Activated T-cell treated with anti-CD3 and anti-CD28 coated beads, Interleukin-2, amount 50 U/mL, for 24 hours (primary cell): ENCODE measurements at regions not wholly inside any gene's neighbourhood (a gene's known extent, or its start where the extent isn't known, plus 50 kb on each side); places are given as distances from the start of the nearest gene placed in this dataset.

Experiments
- DNase-seq: peaks from one replicate; pipeline ENCODE4 v3.0.0-alpha.2; 2020
- H3K27ac Mint-ChIP-seq: 2 replicates; pipeline ENCODE4 v1.8.0; 2020; ENCODE audit warnings: mild to moderate bottlenecking, mixed read lengths
- H3K27me3 Mint-ChIP-seq: 2 replicates; pipeline ENCODE4 v1.8.0; 2020; ENCODE audit warnings: mixed read lengths
- H3K36me3 Mint-ChIP-seq: 2 replicates; pipeline ENCODE4 v1.8.0; 2020; ENCODE audit warnings: low read depth, mixed read lengths
- H3K4me1 Mint-ChIP-seq: 2 replicates; pipeline ENCODE4 v1.8.0; 2020; ENCODE audit warnings: low read depth, mixed read lengths
- H3K4me3 Mint-ChIP-seq: 2 replicates; pipeline ENCODE4 v1.8.0; 2020; ENCODE audit warnings: mild to moderate bottlenecking, moderate library complexity, mixed read lengths
- H3K9me3 Mint-ChIP-seq: 2 replicates; pipeline ENCODE4 v1.8.0; 2020; ENCODE audit warnings: mixed read lengths

- Mint-ChIP-seq H3K27ac (no peak overlapping the region), H3K9me3 (peaks cover 2% of the 10 kb centered on the region), H3K36me3 (no peaks in the 10 kb centered on the region), H3K4me1 (no peaks in the 10 kb centered on the region), H3K4me3 (no peak overlapping the region), H3K27me3 (no peaks in the 10 kb centered on the region)
- DNase-seq, result no peak
Observed at GRCh38 chr18:53795610-53796009, 428.9 kb downstream of the MBD2 start.

- H3K4me3 Mint-ChIP-seq, result no peak overlapping the region
- no peaks in the 10 kb centered on the region for H3K4me1 Mint-ChIP-seq
- no peaks in the 10 kb centered on the region for H3K27me3 Mint-ChIP-seq
- H3K9me3 Mint-ChIP-seq, result peaks cover 2% of the 10 kb centered on the region
- H3K36me3 Mint-ChIP-seq, result no peaks in the 10 kb centered on the region
- no peak for DNase-seq
- no peak overlapping the region for H3K27ac Mint-ChIP-seq
Observed at GRCh38 chr18:53795061-53795460, 429.4 kb downstream of the MBD2 start.

- Mint-ChIP-seq H3K36me3 (no peaks in the 10 kb centered on the region), H3K4me3 (no peak overlapping the region), H3K27ac (no peak overlapping the region)
Observed at GRCh38 chr18:53792762-53793161, 431.7 kb downstream of the MBD2 start.

GRCh38 chr18:53790786-53791185, 433.7 kb downstream of the MBD2 start:
- no peak for DNase-seq
- Mint-ChIP-seq H3K9me3 (peaks cover 2% of the 10 kb centered on the region), H3K36me3 (no peaks in the 10 kb centered on the region), H3K4me1 (no peaks in the 10 kb centered on the region), H3K4me3 (no peak overlapping the region), H3K27ac (no peak overlapping the region), H3K27me3 (no peaks in the 10 kb centered on the region)

More at GRCh38 chr18:53792762-53793161, 431.7 kb downstream of the MBD2 start:
- H3K27me3 Mint-ChIP-seq, result no peaks in the 10 kb centered on the region
- DNase-seq, result no peak
- H3K4me1 Mint-ChIP-seq, result no peaks in the 10 kb centered on the region
- peaks cover 2% of the 10 kb centered on the region for H3K9me3 Mint-ChIP-seq

GRCh38 chr18:53789376-53790247, 434.9 kb downstream of the MBD2 start:
- no peak overlapping the region for H3K4me3 Mint-ChIP-seq
- peaks cover 2% of the 10 kb centered on the region for H3K9me3 Mint-ChIP-seq
- H3K27me3 Mint-ChIP-seq, result no peaks in the 10 kb centered on the region
- no peak for DNase-seq
- H3K36me3 Mint-ChIP-seq, result no peaks in the 10 kb centered on the region
- no peak overlapping the region for H3K27ac Mint-ChIP-seq
- no peaks in the 10 kb centered on the region for H3K4me1 Mint-ChIP-seq

GRCh38 chr18:53785811-53786210, 438.7 kb downstream of the MBD2 start:
- Mint-ChIP-seq H3K27ac (no peak overlapping the region), H3K4me3 (no peak overlapping the region), H3K27me3 (no peaks in the 10 kb centered on the region), H3K4me1 (no peaks in the 10 kb centered on the region), H3K9me3 (peaks cover 2% of the 10 kb centered on the region), H3K36me3 (no peaks in the 10 kb centered on the region)
- no peak for DNase-seq

GRCh38 chr18:53784253-53784652, 440.2 kb downstream of the MBD2 start:
- Mint-ChIP-seq H3K4me1 (no peaks in the 10 kb centered on the region), H3K27ac (no peak overlapping the region), H3K27me3 (no peaks in the 10 kb centered on the region), H3K36me3 (no peaks in the 10 kb centered on the region), H3K4me3 (no peak overlapping the region), H3K9me3 (peaks cover 2% of the 10 kb centered on the region)
- no peak for DNase-seq

GRCh38 chr18:53780666-53781065, 443.8 kb downstream of the MBD2 start:
- no peaks in the 10 kb centered on the region for H3K36me3 Mint-ChIP-seq
- H3K27me3 Mint-ChIP-seq, result no peaks in the 10 kb centered on the region
- no peak for DNase-seq
- H3K4me3 Mint-ChIP-seq, result no peak overlapping the region
- H3K4me1 Mint-ChIP-seq, result no peaks in the 10 kb centered on the region
- H3K27ac Mint-ChIP-seq, result no peak overlapping the region
- H3K9me3 Mint-ChIP-seq, result peaks cover 13% of the 10 kb centered on the region

- Mint-ChIP-seq H3K27ac (no peak overlapping the region), H3K36me3 (no peaks in the 10 kb centered on the region), H3K4me3 (no peak overlapping the region), H3K9me3 (peaks cover 28% of the 10 kb centered on the region), H3K4me1 (no peaks in the 10 kb centered on the region), H3K27me3 (no peaks in the 10 kb centered on the region)
- DNase-seq, result no peak
Observed at GRCh38 chr18:53772293-53772692, 452.2 kb downstream of the MBD2 start.

- Mint-ChIP-seq H3K4me1 (no peaks in the 10 kb centered on the region), H3K9me3 (peaks cover 28% of the 10 kb centered on the region), H3K36me3 (no peaks in the 10 kb centered on the region), H3K27me3 (no peaks in the 10 kb centered on the region), H3K4me3 (no peak overlapping the region), H3K27ac (no peak overlapping the region)
- DNase-seq, result no peak
Observed at GRCh38 chr18:53771664-53772063, 452.8 kb downstream of the MBD2 start.

- DNase-seq, result no peak
- Mint-ChIP-seq H3K9me3 (peaks cover 19% of the 10 kb centered on the region), H3K4me1 (no peaks in the 10 kb centered on the region), H3K4me3 (no peak overlapping the region), H3K27ac (no peak overlapping the region), H3K27me3 (no peaks in the 10 kb centered on the region), H3K36me3 (no peaks in the 10 kb centered on the region)
Observed at GRCh38 chr18:53765211-53765610, 459.3 kb downstream of the MBD2 start.

- no peak for DNase-seq
- H3K36me3 Mint-ChIP-seq, result no peaks in the 10 kb centered on the region
- H3K4me1 Mint-ChIP-seq, result no peaks in the 10 kb centered on the region
- no peak overlapping the region for H3K27ac Mint-ChIP-seq
- H3K4me3 Mint-ChIP-seq, result no peak overlapping the region
- H3K9me3 Mint-ChIP-seq, result peaks cover 19% of the 10 kb centered on the region
- no peaks in the 10 kb centered on the region for H3K27me3 Mint-ChIP-seq
Observed at GRCh38 chr18:53764086-53764485, 460.4 kb downstream of the MBD2 start.

- no peaks in the 10 kb centered on the region for H3K36me3 Mint-ChIP-seq
- no peaks in the 10 kb centered on the region for H3K27me3 Mint-ChIP-seq
- no peak for DNase-seq
- no peak overlapping the region for H3K4me3 Mint-ChIP-seq
- H3K9me3 Mint-ChIP-seq, result peaks cover 3% of the 10 kb centered on the region
- no peak overlapping the region for H3K27ac Mint-ChIP-seq
- H3K4me1 Mint-ChIP-seq, result no peaks in the 10 kb centered on the region
Observed at GRCh38 chr18:53757328-53757727, 467.1 kb downstream of the MBD2 start.

GRCh38 chr18:53756610-53756972, 467.9 kb downstream of the MBD2 start:
- Mint-ChIP-seq H3K27me3 (no peaks in the 10 kb centered on the region), H3K4me3 (no peak overlapping the region), H3K4me1 (no peaks in the 10 kb centered on the region), H3K9me3 (peaks cover 2% of the 10 kb centered on the region), H3K27ac (no peak overlapping the region), H3K36me3 (no peaks in the 10 kb centered on the region)
- no peak for DNase-seq

GRCh38 chr18:53755914-53756609, 468.4 kb downstream of the MBD2 start:
- no peak overlapping the region for H3K27ac Mint-ChIP-seq
- no peak for DNase-seq
- no peaks in the 10 kb centered on the region for H3K27me3 Mint-ChIP-seq
- H3K36me3 Mint-ChIP-seq, result no peaks in the 10 kb centered on the region
- H3K4me1 Mint-ChIP-seq, result no peaks in the 10 kb centered on the region
- H3K4me3 Mint-ChIP-seq, result no peak overlapping the region
- no peaks in the 10 kb centered on the region for H3K9me3 Mint-ChIP-seq
